ENCODE measurements at regions not wholly inside any gene's neighbourhood (a gene's known extent, or its start where the extent isn't known, plus 50 kb on each side); places are given as distances from the start of the nearest gene placed in this dataset.

- Histone ChIP-seq H3K9ac (ENCODE audit: low read depth in 1 of 3, low read length in 3 of 3) (no peak overlapping the region), H3K27me3 (ENCODE audit: control insufficient read depth in 3 of 3, insufficient read depth in 3 of 3, low read length in 3 of 3) (no peaks in the 10 kb centered on the region), H3K27ac (ENCODE audit: low read depth, low read length) (no peak overlapping the region), H3K4me1 (ENCODE audit: control insufficient read depth in 3 of 3, insufficient read depth in 3 of 3, low read length in 3 of 3) (peaks cover 0 to 7% (median 7%) of the 10 kb centered on the region in 3 donors), H3K36me3 (ENCODE audit: control insufficient read depth in 3 of 3, insufficient read depth in 3 of 3, low read length in 3 of 3) (no peaks in the 10 kb centered on the region), H3K4me3 (ENCODE audit: low read length in 3 of 3) (no peak overlapping the region), H3K9me3 (ENCODE audit: control insufficient read depth in 3 of 3, low read length in 3 of 3) (no peaks in the 10 kb centered on the region)
Observed at GRCh38 chr10:118112543-118113125, 65.9 kb upstream of the RAB11FIP2 start.

GRCh38 chr10:118110750-118111149, 64.0 kb upstream of the RAB11FIP2 start:
- no peak overlapping the region for H3K27ac ChIP-seq (ENCODE audit: low read depth, low read length)
- H3K4me1 ChIP-seq (ENCODE audit: control insufficient read depth in 3 of 3, insufficient read depth in 3 of 3, low read length in 3 of 3) = no peaks in the 10 kb centered on the region
- no peaks in the 10 kb centered on the region for H3K27me3 ChIP-seq (ENCODE audit: control insufficient read depth in 3 of 3, insufficient read depth in 3 of 3, low read length in 3 of 3)
- H3K36me3 ChIP-seq (ENCODE audit: control insufficient read depth in 3 of 3, insufficient read depth in 3 of 3, low read length in 3 of 3) = no peaks in the 10 kb centered on the region
- no peak overlapping the region for H3K4me3 ChIP-seq (ENCODE audit: low read length in 3 of 3)
- H3K9ac ChIP-seq (ENCODE audit: low read depth in 1 of 3, low read length in 3 of 3) = no peak overlapping the region
- no peaks in the 10 kb centered on the region for H3K9me3 ChIP-seq (ENCODE audit: control insufficient read depth in 3 of 3, low read length in 3 of 3)

- Histone ChIP-seq H3K27ac (ENCODE audit: low read depth, low read length) (no peak overlapping the region), H3K9me3 (ENCODE audit: control insufficient read depth in 3 of 3, low read length in 3 of 3) (no peaks in the 10 kb centered on the region), H3K4me3 (ENCODE audit: low read length in 3 of 3) (no peak overlapping the region), H3K4me1 (ENCODE audit: control insufficient read depth in 3 of 3, insufficient read depth in 3 of 3, low read length in 3 of 3) (no peaks in the 10 kb centered on the region), H3K27me3 (ENCODE audit: control insufficient read depth in 3 of 3, insufficient read depth in 3 of 3, low read length in 3 of 3) (no peaks in the 10 kb centered on the region), H3K9ac (ENCODE audit: low read depth in 1 of 3, low read length in 3 of 3) (no peak overlapping the region), H3K36me3 (ENCODE audit: control insufficient read depth in 3 of 3, insufficient read depth in 3 of 3, low read length in 3 of 3) (no peaks in the 10 kb centered on the region)
Observed at GRCh38 chr10:118108194-118109026, 61.7 kb upstream of the RAB11FIP2 start.

DNA sequence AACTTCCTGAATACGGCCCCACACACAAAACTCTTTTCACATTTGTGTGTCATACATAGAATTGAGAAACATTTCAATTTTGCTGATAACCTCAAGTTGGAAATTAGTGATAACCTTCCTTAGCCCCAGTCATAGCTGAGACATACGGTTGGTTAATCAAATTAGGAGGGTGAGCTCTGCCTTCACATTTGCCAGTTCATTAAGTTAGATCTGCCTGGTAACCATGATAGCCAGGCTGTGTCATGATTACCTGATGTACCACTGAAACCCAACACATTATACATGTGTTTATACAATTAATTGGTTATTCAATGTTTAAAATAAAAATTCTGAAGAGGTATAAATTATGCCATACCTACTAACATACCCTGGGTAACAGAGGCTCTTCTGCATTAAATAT, 60.8 kb upstream of the RAB11FIP2 start:
- H3K36me3 ChIP-seq (ENCODE audit: control insufficient read depth in 3 of 3, insufficient read depth in 3 of 3, low read length in 3 of 3) = no peaks in the 10 kb centered on the region
- H3K27me3 ChIP-seq (ENCODE audit: control insufficient read depth in 3 of 3, insufficient read depth in 3 of 3, low read length in 3 of 3) = no peaks in the 10 kb centered on the region
- H3K9me3 ChIP-seq (ENCODE audit: control insufficient read depth in 3 of 3, low read length in 3 of 3) = no peaks in the 10 kb centered on the region
- no peak overlapping the region for H3K27ac ChIP-seq (ENCODE audit: low read depth, low read length)
- H3K9ac ChIP-seq (ENCODE audit: low read depth in 1 of 3, low read length in 3 of 3) = no peak overlapping the region
- no peaks in the 10 kb centered on the region for H3K4me1 ChIP-seq (ENCODE audit: control insufficient read depth in 3 of 3, insufficient read depth in 3 of 3, low read length in 3 of 3)
- H3K4me3 ChIP-seq (ENCODE audit: low read length in 3 of 3) = no peak overlapping the region

DNA sequence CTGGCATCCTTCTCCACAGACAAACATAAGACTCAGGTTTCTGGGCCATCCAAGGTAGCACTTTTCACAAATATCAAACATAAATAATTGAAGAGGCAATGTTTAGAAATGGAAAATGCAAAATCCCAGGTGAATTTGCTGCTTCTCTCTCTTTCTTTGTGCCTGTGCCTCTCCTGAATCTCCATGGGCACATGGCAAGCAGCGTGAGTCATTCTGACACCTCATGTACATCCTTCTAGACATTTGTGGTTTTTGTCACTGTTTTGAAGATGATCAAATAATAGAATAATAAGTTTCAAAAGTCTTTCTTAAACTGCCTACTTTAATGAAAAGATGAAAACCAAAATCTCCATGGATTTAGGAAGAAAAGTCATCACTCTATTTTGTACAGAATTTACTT, 60.3 kb upstream of the RAB11FIP2 start:
- no peaks in the 10 kb centered on the region for H3K9me3 ChIP-seq (ENCODE audit: control insufficient read depth in 3 of 3, low read length in 3 of 3)
- no peak overlapping the region for H3K9ac ChIP-seq (ENCODE audit: low read depth in 1 of 3, low read length in 3 of 3)
- no peak overlapping the region for H3K27ac ChIP-seq (ENCODE audit: low read depth, low read length)
- no peaks in the 10 kb centered on the region for H3K36me3 ChIP-seq (ENCODE audit: control insufficient read depth in 3 of 3, insufficient read depth in 3 of 3, low read length in 3 of 3)
- H3K27me3 ChIP-seq (ENCODE audit: control insufficient read depth in 3 of 3, insufficient read depth in 3 of 3, low read length in 3 of 3) = no peaks in the 10 kb centered on the region
- no peak overlapping the region for H3K4me3 ChIP-seq (ENCODE audit: low read length in 3 of 3)
- H3K4me1 ChIP-seq (ENCODE audit: control insufficient read depth in 3 of 3, insufficient read depth in 3 of 3, low read length in 3 of 3) = no peaks in the 10 kb centered on the region

DNA sequence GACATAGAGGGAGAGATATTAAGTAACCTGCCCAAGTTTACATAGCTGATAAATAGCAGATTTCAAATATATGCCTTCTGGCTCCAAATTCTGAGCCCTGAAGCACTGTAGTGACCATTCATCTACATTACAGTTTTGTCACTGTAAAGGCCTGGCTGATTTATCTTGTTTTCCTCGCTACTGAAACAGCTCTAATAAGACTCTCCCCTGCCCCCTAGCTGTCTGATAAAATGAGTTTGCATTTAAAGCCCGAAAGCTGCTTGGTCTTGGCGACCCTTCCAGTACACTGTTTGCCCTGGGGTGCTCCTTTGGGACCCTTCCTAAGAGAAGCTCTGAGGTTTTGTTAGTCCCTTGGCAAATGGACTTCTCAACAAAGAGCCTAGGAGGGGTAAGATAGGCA, 59.7 kb upstream of the RAB11FIP2 start:
- Histone ChIP-seq H3K4me1 (ENCODE audit: control insufficient read depth in 3 of 3, insufficient read depth in 3 of 3, low read length in 3 of 3) (no peaks in the 10 kb centered on the region), H3K36me3 (ENCODE audit: control insufficient read depth in 3 of 3, insufficient read depth in 3 of 3, low read length in 3 of 3) (no peaks in the 10 kb centered on the region), H3K9me3 (ENCODE audit: control insufficient read depth in 3 of 3, low read length in 3 of 3) (no peaks in the 10 kb centered on the region), H3K27ac (ENCODE audit: low read depth, low read length) (no peak overlapping the region), H3K4me3 (ENCODE audit: low read length in 3 of 3) (no peak overlapping the region), H3K27me3 (ENCODE audit: control insufficient read depth in 3 of 3, insufficient read depth in 3 of 3, low read length in 3 of 3) (no peaks in the 10 kb centered on the region), H3K9ac (ENCODE audit: low read depth in 1 of 3, low read length in 3 of 3) (no peak overlapping the region)

DNA sequence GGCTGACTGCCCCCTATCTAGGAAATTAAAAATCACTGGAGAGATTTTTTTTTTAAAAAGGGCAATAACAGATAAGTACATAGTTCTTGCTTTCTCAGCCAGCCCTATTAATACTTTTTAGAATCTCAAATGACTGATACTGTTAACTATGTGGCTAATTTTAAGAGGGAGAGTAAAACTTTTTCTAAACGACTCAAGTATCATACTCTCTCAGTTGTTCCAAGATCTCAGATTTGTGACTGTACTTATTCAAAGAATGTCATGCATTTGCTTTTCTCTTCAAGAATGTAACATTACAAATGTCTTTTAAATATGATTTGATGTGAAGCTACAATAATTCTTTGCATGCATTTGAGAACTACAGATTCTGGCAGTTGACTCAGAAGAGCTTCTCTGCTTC, 55.4 kb upstream of the RAB11FIP2 start:
- Histone ChIP-seq H3K4me1 (ENCODE audit: control insufficient read depth in 3 of 3, insufficient read depth in 3 of 3, low read length in 3 of 3) (no peaks in the 10 kb centered on the region), H3K4me3 (ENCODE audit: low read length in 3 of 3) (no peak overlapping the region), H3K9me3 (ENCODE audit: control insufficient read depth in 3 of 3, low read length in 3 of 3) (no peaks in the 10 kb centered on the region), H3K27ac (ENCODE audit: low read depth, low read length) (no peak overlapping the region), H3K9ac (ENCODE audit: low read depth in 1 of 3, low read length in 3 of 3) (no peak overlapping the region), H3K36me3 (ENCODE audit: control insufficient read depth in 3 of 3, insufficient read depth in 3 of 3, low read length in 3 of 3) (no peaks in the 10 kb centered on the region), H3K27me3 (ENCODE audit: control insufficient read depth in 3 of 3, insufficient read depth in 3 of 3, low read length in 3 of 3) (no peaks in the 10 kb centered on the region)

- Histone ChIP-seq H3K27ac (ENCODE audit: low read depth, low read length) (no peak overlapping the region), H3K9me3 (ENCODE audit: control insufficient read depth in 3 of 3, low read length in 3 of 3) (no peaks in the 10 kb centered on the region), H3K27me3 (ENCODE audit: control insufficient read depth in 3 of 3, insufficient read depth in 3 of 3, low read length in 3 of 3) (no peaks in the 10 kb centered on the region), H3K9ac (ENCODE audit: low read depth in 1 of 3, low read length in 3 of 3) (no peak overlapping the region), H3K36me3 (ENCODE audit: control insufficient read depth in 3 of 3, insufficient read depth in 3 of 3, low read length in 3 of 3) (no peaks in the 10 kb centered on the region), H3K4me1 (ENCODE audit: control insufficient read depth in 3 of 3, insufficient read depth in 3 of 3, low read length in 3 of 3) (no peaks in the 10 kb centered on the region), H3K4me3 (ENCODE audit: low read length in 3 of 3) (no peak overlapping the region)
Observed at GRCh38 chr10:118101501-118101900, 54.8 kb upstream of the RAB11FIP2 start.
